ENCODE measurements at regions not wholly inside any gene's neighbourhood (a gene's known extent, or its start where the extent isn't known, plus 50 kb on each side); places are given as distances from the start of the nearest gene placed in this dataset.

- H3K27ac ChIP-seq (ENCODE audit: extremely low read length, insufficient read depth, low read length): no peak overlapping the region
- H3K9ac ChIP-seq (ENCODE audit: insufficient read depth, low read depth, low read length): no peak overlapping the region
- H3K27me3 ChIP-seq (ENCODE audit: control insufficient read depth in 1 of 2, insufficient read depth in 2 of 2, low read length in 2 of 2): no peaks in the 10 kb centered on the region
- no peaks in the 10 kb centered on the region for H3K36me3 ChIP-seq (replicated peaks in 1 of 2; ENCODE audit: control insufficient read depth in 1 of 2, insufficient read depth in 2 of 2, low read length in 2 of 2)
- H3K9me3 ChIP-seq (ENCODE audit: low read length): no peaks in the 10 kb centered on the region
- POLR2A ChIA-PET: no interaction called here
- no peaks in the 10 kb centered on the region for H3K79me2 ChIP-seq (ENCODE audit: insufficient read depth, low read length)
- TF ChIP-seq NONO (IDR thresholded peaks at IDR 0.05) (no peak), NONO (CRISPR knock-in tag; conservative IDR thresholded peaks at IDR 0.05) (no peak), HNF4G (IDR thresholded peaks at IDR 0.05; ENCODE audit: borderline replicate concordance, low read depth, low read length) (no peak), HNF4G (CRISPR knock-in tag; IDR thresholded peaks at IDR 0.05; ENCODE audit: borderline replicate concordance, low read depth) (no peak), MIER2 (CRISPR knock-in tag; IDR thresholded peaks at IDR 0.05) (no peak), ZNF816 (CRISPR knock-in tag; IDR thresholded peaks at IDR 0.05; ENCODE audit: borderline replicate concordance) (no peak), HMGXB4 (CRISPR knock-in tag; IDR thresholded peaks at IDR 0.05; ENCODE audit: borderline replicate concordance in 1 of 2, low read depth in 1 of 2) (no peak), KLF12 (CRISPR knock-in tag; IDR thresholded peaks at IDR 0.05; ENCODE audit: borderline replicate concordance) (no peak), ZNF275 (CRISPR knock-in tag; IDR thresholded peaks at IDR 0.05; ENCODE audit: borderline replicate concordance) (no peak), PRDM15 (CRISPR knock-in tag; IDR thresholded peaks at IDR 0.05) (no peak)
- intact Hi-C loops (cut with micrococcal nuclease; ENCODE audit: unreplicated experiment) (no loop called here), in situ Hi-C loops (cut with HindIII; ENCODE audit: extremely low pct_ligation_motif_present, low pct_unique_long_range_greater_than_20kb) (no loop called here)
- FAIRE-seq (no peak), ATAC-seq (no peak), DNase-seq (ENCODE audit: low spot score) (no peak)
- 100% methylated on average over 1 of the region's 2 CpGs for WGBS (ENCODE audit: low lambda C conversion rate)
- CTCF ChIA-PET (ENCODE audit: low intra/inter-chr PET ratio, low total read pairs): no interaction called here
- no peak overlapping the region for H3K4me3 ChIP-seq (replicated peaks in 1 of 3; ENCODE audit: insufficient read depth in 1 of 3, low read depth in 2 of 3, low read length in 3 of 3)
- no peaks in the 10 kb centered on the region for H3K4me1 ChIP-seq (ENCODE audit: insufficient read depth, low read length)
- no peak overlapping the region for H2AFZ ChIP-seq (ENCODE audit: low read length)
- H4K20me1 ChIP-seq (ENCODE audit: insufficient read depth, low read length): 0 out of 2 replicates have a peak, but pooled peaks cover 3% of the 10 kb centered on the region
- H3K4me2 ChIP-seq (ENCODE audit: low read depth, low read length): no peak overlapping the region
- no TSS peak for BruUV-seq (replicated peaks)
Observed at GRCh38 chr13:99797691-99798090, 173.9 kb downstream of the ZIC5 start.
